ENCODE measurements at regions not wholly inside any gene's neighbourhood (a gene's known extent, or its start where the extent isn't known, plus 50 kb on each side); places are given as distances from the start of the nearest gene placed in this dataset.

DNA sequence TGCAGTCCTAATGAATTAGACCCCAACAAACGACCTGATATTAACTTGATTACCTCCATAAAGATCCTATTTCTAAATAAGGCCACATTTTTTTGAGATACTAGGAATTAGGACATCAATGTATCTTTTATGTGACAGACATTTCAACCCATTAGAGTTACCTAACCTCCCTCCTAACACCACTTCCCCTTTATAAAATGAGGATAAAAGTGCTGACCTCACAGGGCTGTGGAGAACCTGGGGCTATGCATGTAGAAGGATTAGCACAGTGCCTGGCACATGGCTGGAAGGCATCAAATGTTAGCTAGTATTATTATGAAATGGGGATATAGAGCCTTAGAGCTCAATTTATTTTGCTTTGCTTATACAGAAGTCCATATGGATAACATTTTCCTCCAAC, 53.5 kb upstream of the LRRN1 start:
- no peak for DNase-seq
- Mint-ChIP-seq H3K4me3 (no peak overlapping the region), H3K4me1 (no peaks in the 10 kb centered on the region), H3K27ac (no peak overlapping the region), H3K27me3 (no peaks in the 10 kb centered on the region), H3K9me3 (ENCODE audit: low read depth) (no peaks in the 10 kb centered on the region), H3K36me3 (ENCODE audit: low read depth) (no peaks in the 10 kb centered on the region)
- CTCF ChIA-PET = no interaction called here
- no peak for ATAC-seq
- POLR2A ChIA-PET = no interaction called here
- intact Hi-C loops (cut with DNase I, micrococcal nuclease) = no loop called here

DNA sequence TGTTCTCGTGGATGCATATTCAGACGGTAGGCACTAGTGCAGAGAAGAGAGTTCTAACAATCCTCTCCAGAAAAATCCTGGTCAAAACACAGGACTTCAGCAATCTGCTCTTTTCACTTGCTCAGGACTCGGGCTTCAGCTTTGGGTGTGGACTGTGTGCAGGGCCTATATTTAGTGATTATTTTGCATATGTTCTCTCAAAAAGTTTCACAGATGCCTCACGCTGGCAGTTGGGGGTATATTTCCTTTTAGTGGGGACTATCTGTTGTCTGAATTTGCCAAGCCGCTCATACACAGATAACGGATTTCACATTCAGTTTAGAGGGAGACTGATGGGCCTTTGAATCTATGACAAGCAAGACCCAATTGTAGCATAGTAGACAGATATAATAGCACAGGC, 54.4 kb upstream of the LRRN1 start:
- Mint-ChIP-seq H3K27ac (no peak overlapping the region), H3K4me3 (no peak overlapping the region), H3K4me1 (no peaks in the 10 kb centered on the region), H3K27me3 (no peaks in the 10 kb centered on the region), H3K36me3 (ENCODE audit: low read depth) (no peaks in the 10 kb centered on the region), H3K9me3 (ENCODE audit: low read depth) (no peaks in the 10 kb centered on the region)
- DNase-seq (no peak), ATAC-seq (no peak)
- intact Hi-C loops (cut with DNase I, micrococcal nuclease) = no loop called here
- ChIA-PET POLR2A (no interaction called here), CTCF (no interaction called here)

DNA sequence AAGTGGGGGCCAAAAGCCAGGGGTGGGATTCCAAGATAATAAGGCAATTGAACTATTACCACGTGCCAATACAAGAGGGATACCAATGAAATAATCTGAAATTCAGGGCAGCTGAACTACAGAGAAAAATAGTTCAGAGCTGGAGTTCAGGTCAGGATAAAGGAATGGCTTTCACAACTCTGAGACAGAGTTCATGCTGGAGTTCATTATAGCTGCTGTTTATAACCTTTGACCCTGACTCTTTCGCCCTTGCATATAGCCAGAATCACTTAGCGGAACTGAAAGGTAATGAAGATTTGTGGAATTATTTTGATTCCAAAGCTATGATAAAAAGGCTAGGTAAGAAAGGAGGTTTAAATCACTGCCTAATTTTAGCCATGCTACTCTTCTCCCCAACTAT, 55.5 kb upstream of the LRRN1 start:
- ChIA-PET POLR2A (no interaction called here), CTCF (no interaction called here)
- ATAC-seq (no peak), DNase-seq (no peak)
- Mint-ChIP-seq H3K36me3 (ENCODE audit: low read depth) (no peaks in the 10 kb centered on the region), H3K9me3 (ENCODE audit: low read depth) (no peaks in the 10 kb centered on the region), H3K27me3 (no peaks in the 10 kb centered on the region), H3K4me3 (no peak overlapping the region), H3K27ac (no peak overlapping the region), H3K4me1 (no peaks in the 10 kb centered on the region)
- intact Hi-C loops (cut with DNase I, micrococcal nuclease) = no loop called here

DNA sequence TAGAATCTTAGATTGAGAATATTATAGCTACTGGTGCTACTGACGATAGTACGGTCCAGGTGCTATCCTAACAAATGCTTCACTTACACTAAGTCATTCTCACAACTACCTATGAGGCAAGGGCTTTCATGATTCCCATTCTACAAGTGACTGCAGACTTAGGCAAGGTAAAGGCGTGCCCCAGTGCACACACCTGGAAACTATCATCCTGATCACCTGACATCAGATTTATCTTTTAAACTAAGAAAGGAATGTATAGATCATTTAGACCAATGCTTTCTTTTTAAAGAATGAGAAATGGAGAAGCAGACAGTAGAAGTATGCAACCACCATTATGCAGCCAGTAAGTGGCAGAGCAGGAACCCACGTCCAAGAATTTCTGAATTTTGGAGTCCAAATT, 59.2 kb upstream of the LRRN1 start:
- no peak for DNase-seq
- intact Hi-C loops (cut with DNase I, micrococcal nuclease) = no loop called here
- CTCF ChIA-PET = no interaction called here
- Mint-ChIP-seq H3K27me3 (no peaks in the 10 kb centered on the region), H3K36me3 (ENCODE audit: low read depth) (no peaks in the 10 kb centered on the region), H3K4me1 (no peaks in the 10 kb centered on the region), H3K4me3 (no peak overlapping the region), H3K27ac (no peak overlapping the region), H3K9me3 (ENCODE audit: low read depth) (no peaks in the 10 kb centered on the region)
- POLR2A ChIA-PET = no interaction called here
- no peak for ATAC-seq

DNA sequence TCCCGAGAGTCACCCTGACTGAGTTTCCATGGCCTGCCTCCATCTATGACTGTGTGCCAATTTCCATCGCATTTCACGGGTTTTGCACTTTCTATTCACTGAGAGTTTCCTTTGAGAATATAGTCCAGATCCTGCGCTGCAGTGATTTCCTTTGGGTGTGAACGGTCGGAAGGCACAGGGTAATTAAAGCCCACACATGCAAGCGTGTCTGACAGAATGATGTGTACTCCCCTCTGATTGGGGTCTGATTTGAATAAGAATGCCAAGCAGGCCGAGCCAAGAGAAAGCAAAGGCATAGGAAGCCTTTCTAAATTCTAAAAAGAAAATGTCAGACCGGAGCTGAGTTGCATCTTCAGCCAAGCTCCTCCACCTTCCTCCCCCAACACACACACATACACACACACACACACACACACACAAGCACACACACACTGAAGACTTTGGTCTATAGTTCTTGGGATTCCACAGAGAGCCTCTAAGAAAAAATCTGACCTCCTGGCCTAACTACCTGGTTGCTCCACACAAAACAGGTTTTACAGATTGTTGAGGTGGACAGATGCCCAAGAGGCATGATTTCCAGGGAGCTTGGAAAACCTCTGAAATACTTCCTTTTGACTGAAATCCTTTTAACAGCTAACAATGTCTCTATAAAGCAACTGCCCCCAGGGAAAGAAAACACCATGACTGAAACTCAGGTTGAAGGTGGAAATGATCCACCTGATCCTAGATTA, 59.7 kb upstream of the LRRN1 start:
- CTCF ChIA-PET = no interaction called here
- ATAC-seq (no peak), DNase-seq (no peak)
- Mint-ChIP-seq H3K4me1 (no peaks in the 10 kb centered on the region), H3K4me3 (no peak overlapping the region), H3K36me3 (ENCODE audit: low read depth) (no peaks in the 10 kb centered on the region), H3K27me3 (peaks cover 1% of the 10 kb centered on the region), H3K27ac (no peak overlapping the region), H3K9me3 (ENCODE audit: low read depth) (no peaks in the 10 kb centered on the region)
- POLR2A ChIA-PET = no interaction called here
- intact Hi-C loops (cut with DNase I, micrococcal nuclease) = no loop called here

DNA sequence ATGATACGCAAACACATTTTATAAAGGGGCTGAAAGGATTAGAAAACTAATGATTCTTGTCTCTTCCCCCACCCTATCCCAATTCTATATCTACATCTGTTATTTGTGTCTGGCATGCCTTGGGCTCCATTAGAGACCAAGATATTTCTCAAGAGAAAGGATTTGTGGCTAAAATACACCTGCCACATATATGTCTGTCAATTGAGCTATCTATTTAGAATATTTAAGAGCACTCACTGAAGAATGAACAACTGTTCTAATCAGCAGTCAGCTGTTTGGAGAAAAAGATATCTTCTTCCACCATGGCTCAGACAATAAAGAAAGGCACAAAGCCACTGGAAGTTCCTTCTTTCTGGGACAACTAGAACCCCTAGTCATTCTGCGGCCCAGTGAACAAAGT, 61.7 kb upstream of the LRRN1 start:
- H3K36me3 Mint-ChIP-seq (ENCODE audit: low read depth) = no peaks in the 10 kb centered on the region
- ChIA-PET POLR2A (no interaction called here), CTCF (no interaction called here)
- no peak overlapping the region for H3K4me3 Mint-ChIP-seq
- no peak for DNase-seq
- H3K27ac Mint-ChIP-seq = no peak overlapping the region
- intact Hi-C loops (cut with DNase I, micrococcal nuclease) = no loop called here
- peaks cover 2% of the 10 kb centered on the region for H3K27me3 Mint-ChIP-seq
- H3K4me1 Mint-ChIP-seq = no peaks in the 10 kb centered on the region
- H3K9me3 Mint-ChIP-seq (ENCODE audit: low read depth) = no peaks in the 10 kb centered on the region
- no peak for ATAC-seq

DNA sequence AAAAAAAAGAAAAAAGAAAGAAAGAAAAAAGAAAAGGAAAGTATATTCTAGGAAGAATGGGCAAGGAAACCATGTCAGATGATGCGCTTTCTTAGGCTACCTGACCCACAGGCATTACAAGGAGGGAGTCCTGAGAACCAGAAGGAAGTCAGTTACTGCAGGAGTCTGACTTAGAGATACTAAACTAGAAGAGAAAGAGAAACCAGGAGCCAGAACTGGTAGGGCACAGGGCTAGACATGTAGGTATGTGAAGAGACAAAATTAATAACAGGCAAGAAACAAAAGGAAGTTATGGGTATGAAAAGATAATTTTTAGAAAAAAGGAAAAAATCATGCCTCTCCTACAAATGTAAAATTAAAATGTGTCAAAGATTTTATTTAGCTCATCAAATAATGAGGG, 63.3 kb upstream of the LRRN1 start:
- H3K9me3 Mint-ChIP-seq (ENCODE audit: low read depth) = no peaks in the 10 kb centered on the region
- ChIA-PET POLR2A (no interaction called here), CTCF (no interaction called here)
- H3K27ac Mint-ChIP-seq = no peak overlapping the region
- no peaks in the 10 kb centered on the region for H3K36me3 Mint-ChIP-seq (ENCODE audit: low read depth)
- H3K4me1 Mint-ChIP-seq = no peaks in the 10 kb centered on the region
- H3K4me3 Mint-ChIP-seq = no peak overlapping the region
- intact Hi-C loops (cut with DNase I, micrococcal nuclease) = no loop called here
- DNase-seq (no peak), ATAC-seq (no peak)
- H3K27me3 Mint-ChIP-seq = peaks cover 2% of the 10 kb centered on the region

DNA sequence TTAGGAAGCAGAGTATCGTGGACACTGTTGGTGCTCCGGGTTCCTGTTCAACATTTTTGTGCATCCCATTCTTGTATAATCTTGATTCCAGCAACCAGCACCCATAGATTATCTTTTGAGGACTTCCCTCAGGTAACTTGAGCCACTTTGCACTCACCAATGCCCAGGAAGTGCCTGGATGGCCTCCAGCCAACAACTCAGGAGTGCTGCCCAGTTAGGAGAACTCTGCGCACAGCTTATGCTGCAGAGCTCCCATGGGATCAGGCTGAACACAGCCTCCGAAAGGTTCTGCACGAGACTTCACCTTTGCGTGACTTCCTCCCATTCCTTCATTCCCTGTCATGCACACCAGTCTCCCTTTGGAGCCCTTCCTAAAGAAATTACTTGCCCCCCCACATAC, 64.3 kb upstream of the LRRN1 start:
- no peak overlapping the region for H3K4me3 Mint-ChIP-seq
- DNase-seq (no peak), ATAC-seq (no peak)
- H3K27me3 Mint-ChIP-seq = peaks cover 2% of the 10 kb centered on the region
- H3K9me3 Mint-ChIP-seq (ENCODE audit: low read depth) = no peaks in the 10 kb centered on the region
- no peaks in the 10 kb centered on the region for H3K4me1 Mint-ChIP-seq
- intact Hi-C loops (cut with DNase I, micrococcal nuclease) = no loop called here
- no peaks in the 10 kb centered on the region for H3K36me3 Mint-ChIP-seq (ENCODE audit: low read depth)
- no peak overlapping the region for H3K27ac Mint-ChIP-seq
- CTCF ChIA-PET = no interaction called here
- POLR2A ChIA-PET = no interaction called here

DNA sequence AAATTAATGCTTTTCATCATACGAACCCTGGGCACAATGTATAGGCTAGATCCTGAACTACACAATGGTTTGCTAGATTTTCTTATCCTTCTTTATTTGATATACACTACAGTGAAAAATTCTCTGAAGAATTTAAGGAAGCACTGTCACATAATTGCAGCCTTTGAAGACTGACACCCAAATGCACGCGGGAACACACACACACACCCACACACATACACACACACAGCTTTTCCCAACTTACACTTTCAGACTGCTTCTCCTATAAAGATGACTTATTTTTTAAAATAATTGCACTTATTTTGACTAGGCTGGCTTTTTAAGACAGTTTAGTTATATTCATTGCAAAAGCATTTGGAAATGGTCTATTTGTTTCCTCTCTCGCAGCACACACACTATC, 70.0 kb upstream of the LRRN1 start:
- POLR2A ChIA-PET = no interaction called here
- intact Hi-C loops (cut with DNase I, micrococcal nuclease) = no loop called here
- CTCF ChIA-PET = no interaction called here
- no peaks in the 10 kb centered on the region for H3K9me3 Mint-ChIP-seq (ENCODE audit: low read depth)
- ATAC-seq (no peak), DNase-seq (no peak)
- no peaks in the 10 kb centered on the region for H3K36me3 Mint-ChIP-seq (ENCODE audit: low read depth)
- H3K4me3 Mint-ChIP-seq = no peak overlapping the region
- H3K27me3 Mint-ChIP-seq = no peaks in the 10 kb centered on the region
- H3K4me1 Mint-ChIP-seq = no peaks in the 10 kb centered on the region
- H3K27ac Mint-ChIP-seq = no peak overlapping the region

DNA sequence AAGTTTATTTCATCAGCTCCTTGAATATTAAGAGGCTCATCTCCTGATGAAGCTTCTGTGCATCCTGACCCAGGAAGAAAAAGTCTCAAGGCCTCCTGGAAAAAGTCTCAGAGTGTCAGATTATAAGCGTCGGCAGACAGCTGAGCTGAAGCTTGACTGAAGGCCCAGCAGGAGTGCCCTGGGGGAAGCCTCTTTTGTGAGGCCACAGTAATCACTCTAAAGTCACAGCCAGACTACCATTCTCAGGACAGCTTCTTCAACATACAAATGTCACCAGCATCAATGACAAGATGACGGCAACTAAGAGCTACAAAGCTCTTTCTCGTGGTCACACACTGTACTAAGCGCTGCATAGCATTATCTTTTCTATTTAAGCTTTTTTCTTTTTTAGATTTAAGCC, 72.7 kb upstream of the LRRN1 start:
- no peaks in the 10 kb centered on the region for H3K36me3 Mint-ChIP-seq (ENCODE audit: low read depth)
- no peaks in the 10 kb centered on the region for H3K27me3 Mint-ChIP-seq
- no peaks in the 10 kb centered on the region for H3K9me3 Mint-ChIP-seq (ENCODE audit: low read depth)
- no peaks in the 10 kb centered on the region for H3K4me1 Mint-ChIP-seq
- ATAC-seq = no peak
- no peak overlapping the region for H3K4me3 Mint-ChIP-seq
- CTCF ChIA-PET = no interaction called here
- intact Hi-C loops (cut with DNase I, micrococcal nuclease) = no loop called here
- POLR2A ChIA-PET = no interaction called here
- DNase-seq = no peak
- no peak overlapping the region for H3K27ac Mint-ChIP-seq

DNA sequence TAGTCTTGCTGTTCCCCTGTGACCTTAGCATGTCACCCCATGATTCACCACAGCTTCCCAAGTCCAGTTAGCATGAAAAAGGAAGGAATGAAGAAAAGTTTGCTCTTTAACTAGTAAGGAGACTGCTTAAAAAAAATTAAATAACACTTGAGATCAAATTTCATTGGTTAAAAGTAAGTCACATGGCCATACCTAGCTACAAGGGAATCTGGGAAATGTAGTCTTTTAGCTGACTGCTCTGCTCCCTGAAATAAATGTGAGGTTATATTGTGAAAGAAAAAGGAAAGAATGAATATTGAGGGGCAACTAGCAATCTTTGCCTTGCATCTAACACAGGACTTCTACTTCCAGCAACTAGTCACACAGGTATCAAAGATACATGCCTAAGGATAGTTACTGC, 84.7 kb upstream of the LRRN1 start:
- Mint-ChIP-seq H3K4me3 (no peak overlapping the region), H3K9me3 (ENCODE audit: low read depth) (peaks cover 2% of the 10 kb centered on the region), H3K27ac (no peak overlapping the region), H3K27me3 (peaks cover 4% of the 10 kb centered on the region), H3K36me3 (ENCODE audit: low read depth) (peaks cover 2% of the 10 kb centered on the region), H3K4me1 (no peaks in the 10 kb centered on the region)
- ChIA-PET POLR2A (no interaction called here), CTCF (no interaction called here)
- DNase-seq = no peak
- intact Hi-C loops (cut with DNase I, micrococcal nuclease) = no loop called here
- ATAC-seq = no peak

DNA sequence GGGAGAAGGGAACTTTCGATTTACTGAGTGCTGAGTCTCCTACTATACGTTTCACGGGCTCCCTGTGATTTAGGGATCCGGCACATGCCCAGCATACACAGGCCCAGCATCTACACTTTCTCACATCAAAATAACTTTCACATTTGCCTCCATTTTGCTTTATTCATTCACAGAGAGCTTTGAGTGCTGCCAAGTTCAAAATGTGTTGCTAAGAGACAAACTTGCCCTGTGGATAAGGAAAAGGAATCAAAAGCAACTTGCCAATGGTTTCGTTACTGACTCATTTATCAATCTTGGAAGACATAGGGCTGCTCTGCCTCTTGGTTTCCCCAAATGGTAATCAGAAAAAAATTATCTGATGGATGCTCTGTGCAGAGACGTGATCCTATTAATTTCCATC, 86.3 kb upstream of the LRRN1 start:
- ATAC-seq (no peak), DNase-seq (no peak)
- intact Hi-C loops (cut with DNase I, micrococcal nuclease) = no loop called here
- Mint-ChIP-seq H3K4me3 (no peak overlapping the region), H3K9me3 (ENCODE audit: low read depth) (no peaks in the 10 kb centered on the region), H3K36me3 (ENCODE audit: low read depth) (no peaks in the 10 kb centered on the region), H3K27me3 (peaks cover 3% of the 10 kb centered on the region), H3K4me1 (no peaks in the 10 kb centered on the region), H3K27ac (no peak overlapping the region)
- CTCF ChIA-PET = no interaction called here
- POLR2A ChIA-PET = no interaction called here

DNA sequence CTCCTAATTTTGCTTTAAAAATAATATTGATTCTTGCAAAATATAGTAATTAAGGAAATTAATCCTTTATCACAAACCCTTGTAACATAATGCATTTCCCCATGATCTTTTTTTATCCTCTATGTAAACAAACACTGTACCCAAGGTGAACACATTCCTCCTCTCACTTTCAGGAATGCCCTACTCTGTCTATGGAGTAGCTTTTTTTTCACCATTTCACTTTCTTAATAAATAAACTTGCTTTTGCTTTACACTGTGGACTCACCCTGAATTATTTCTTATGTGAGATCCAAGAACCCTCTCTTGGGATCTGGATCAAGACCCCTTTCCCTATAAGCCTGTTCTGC, 90.5 kb upstream of the LRRN1 start:
- ATAC-seq = no peak
- CTCF ChIA-PET = no interaction called here
- intact Hi-C loops (cut with DNase I, micrococcal nuclease) = no loop called here
- no peak overlapping the region for H3K27ac Mint-ChIP-seq
- POLR2A ChIA-PET = no interaction called here
- no peaks in the 10 kb centered on the region for H3K4me1 Mint-ChIP-seq
- DNase-seq = no peak
- no peaks in the 10 kb centered on the region for H3K27me3 Mint-ChIP-seq
- H3K36me3 Mint-ChIP-seq (ENCODE audit: low read depth) = no peaks in the 10 kb centered on the region
- H3K4me3 Mint-ChIP-seq = no peak overlapping the region
- no peaks in the 10 kb centered on the region for H3K9me3 Mint-ChIP-seq (ENCODE audit: low read depth)
